HL-60 (cell line): ENCODE measurements at regions not wholly inside any gene's neighbourhood (a gene's known extent, or its start where the extent isn't known, plus 50 kb on each side); places are given as distances from the start of the nearest gene placed in this dataset.

Experiments used
- DNase-seq, 2 experiments: peaks; one replicate each; pipeline ENCODE4 v3.0.0-alpha.2; 2010 to 2020; ENCODE audit warnings: low read depth in 1 of 2, low spot score in 1 of 2
- H3K27ac ChIP-seq: fragments of 250-450 bp; sonication (Bioruptor Pico); replicated peaks from 2 replicates; pipeline ENCODE4 v1.5.1; 2020; ENCODE audit warnings: mild to moderate bottlenecking, moderate library complexity
- H3K27me3 ChIP-seq: fragments of 250-450 bp; sonication (Bioruptor Pico); 2 replicates; pipeline ENCODE4 v1.5.1; 2021; ENCODE audit warnings: mild to moderate bottlenecking, moderate library complexity; ENCODE audit not compliant: insufficient read depth, poor library complexity, severe bottlenecking
- H3K4me3 ChIP-seq: replicated peaks from 2 replicates; pipeline ENCODE4 v1.5.1; 2011; ENCODE audit warnings: mild to moderate bottlenecking, control low read depth, low read length; ENCODE audit not compliant: insufficient read depth
- CTCF ChIP-seq: IDR thresholded peaks from one replicate; pipeline ENCODE4 v1.5.1; 2011; ENCODE audit warnings: low read length, control low read depth, inconsistent platforms; ENCODE audit not compliant: insufficient read depth
- GABPA ChIP-seq: IDR thresholded peaks from 2 replicates; pipeline ENCODE4 v1.6.1; 2012; ENCODE audit warnings: low read depth
- POLR2AphosphoS5 ChIP-seq: IDR thresholded peaks from 2 replicates; pipeline ENCODE4 v1.6.1; 2012; ENCODE audit warnings: low read depth
- REST ChIP-seq: IDR thresholded peaks from 2 replicates; pipeline ENCODE4 v1.6.1; 2012; ENCODE audit warnings: low read depth; ENCODE audit not compliant: insufficient replicate concordance
- SPI1 ChIP-seq: IDR thresholded peaks from 2 replicates; pipeline ENCODE4 v1.6.1; 2012; ENCODE audit warnings: low read depth, mild to moderate bottlenecking, borderline replicate concordance

GRCh38 chr6:85115876-85116275 is 334.0 kb upstream of the NT5E start:
- no peak for TF ChIP-seq REST
- TF ChIP-seq POLR2AphosphoS5: no peak
- TF ChIP-seq SPI1: no peak
- no peak for TF ChIP-seq GABPA
- TF ChIP-seq CTCF: no peak
- H3K27ac ChIP-seq: no peak overlapping the region
- DNase-seq: no peak
- peaks cover 2% of the 10 kb centered on the region for H3K27me3 ChIP-seq
- no peak overlapping the region for H3K4me3 ChIP-seq

GRCh38 chr6:85115376-85115775 is 334.5 kb upstream of the NT5E start:
- DNase-seq: no peak
- no peak overlapping the region for H3K4me3 ChIP-seq
- peaks cover 2% of the 10 kb centered on the region for H3K27me3 ChIP-seq
- TF ChIP-seq SPI1 (no peak), POLR2AphosphoS5 (no peak), CTCF (no peak), REST (no peak), GABPA (no peak)
- H3K27ac ChIP-seq: no peak overlapping the region

GRCh38 chr6:85114581-85114935 is 335.3 kb upstream of the NT5E start:
- H3K27me3 ChIP-seq: peaks cover 2% of the 10 kb centered on the region

More at GRCh38 chr6:85114581-85114935, 335.3 kb upstream of the NT5E start:
- Histone ChIP-seq H3K27ac (no peak overlapping the region), H3K4me3 (no peak overlapping the region)
- DNase-seq: no peak
- TF ChIP-seq POLR2AphosphoS5 (no peak), GABPA (no peak), CTCF (no peak), SPI1 (no peak), REST (no peak)
